Fibroblast of the aortic adventitia (primary cell): ENCODE measurements at regions not wholly inside any gene's neighbourhood (a gene's known extent, or its start where the extent isn't known, plus 50 kb on each side); places are given as distances from the start of the nearest gene placed in this dataset.

ENCODE experiments used
- DNase-seq: peaks from one replicate; pipeline ENCODE4 v3.0.0-alpha.2; 2010; ENCODE audit warnings: low read depth
- H3K4me3 ChIP-seq: 2 replicates; pipeline ENCODE4 v1.5.1; 2011; ENCODE audit warnings: low read depth, mild to moderate bottlenecking, control low read depth, low read length, moderate library complexity
- TF ChIP-seq, protein P1 (sequence below): IDR thresholded peaks from 2 replicates; pipeline ENCODE4 v1.5.1; 2011; ENCODE audit warnings: mild to moderate bottlenecking, low read length, control low read depth, inconsistent platforms; ENCODE audit not compliant: insufficient read depth

DNA sequence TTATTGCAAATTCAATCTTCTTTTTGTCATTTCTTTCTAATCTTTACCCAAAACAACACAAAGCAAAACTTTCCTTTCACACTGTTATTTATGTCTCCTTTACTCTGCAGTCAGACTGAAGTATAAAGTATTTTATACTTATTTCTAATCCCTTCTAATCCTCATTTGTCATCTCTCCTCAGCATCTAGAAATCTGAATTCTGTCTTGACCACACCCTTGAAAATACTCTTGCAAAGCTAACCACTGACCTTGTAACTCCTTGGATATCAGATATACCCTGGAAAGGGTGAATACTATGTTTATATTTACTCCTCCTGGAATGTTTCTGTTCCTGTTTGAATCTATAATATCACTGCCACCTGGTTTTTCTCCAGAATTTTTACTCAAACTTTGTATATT, 481.1 kb downstream of the ZNF385D start:
- no peak overlapping the region for H3K4me3 ChIP-seq
- TF ChIP-seq, protein P1, sequence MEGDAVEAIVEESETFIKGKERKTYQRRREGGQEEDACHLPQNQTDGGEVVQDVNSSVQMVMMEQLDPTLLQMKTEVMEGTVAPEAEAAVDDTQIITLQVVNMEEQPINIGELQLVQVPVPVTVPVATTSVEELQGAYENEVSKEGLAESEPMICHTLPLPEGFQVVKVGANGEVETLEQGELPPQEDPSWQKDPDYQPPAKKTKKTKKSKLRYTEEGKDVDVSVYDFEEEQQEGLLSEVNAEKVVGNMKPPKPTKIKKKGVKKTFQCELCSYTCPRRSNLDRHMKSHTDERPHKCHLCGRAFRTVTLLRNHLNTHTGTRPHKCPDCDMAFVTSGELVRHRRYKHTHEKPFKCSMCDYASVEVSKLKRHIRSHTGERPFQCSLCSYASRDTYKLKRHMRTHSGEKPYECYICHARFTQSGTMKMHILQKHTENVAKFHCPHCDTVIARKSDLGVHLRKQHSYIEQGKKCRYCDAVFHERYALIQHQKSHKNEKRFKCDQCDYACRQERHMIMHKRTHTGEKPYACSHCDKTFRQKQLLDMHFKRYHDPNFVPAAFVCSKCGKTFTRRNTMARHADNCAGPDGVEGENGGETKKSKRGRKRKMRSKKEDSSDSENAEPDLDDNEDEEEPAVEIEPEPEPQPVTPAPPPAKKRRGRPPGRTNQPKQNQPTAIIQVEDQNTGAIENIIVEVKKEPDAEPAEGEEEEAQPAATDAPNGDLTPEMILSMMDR = no peak
- no peak for DNase-seq

DNA sequence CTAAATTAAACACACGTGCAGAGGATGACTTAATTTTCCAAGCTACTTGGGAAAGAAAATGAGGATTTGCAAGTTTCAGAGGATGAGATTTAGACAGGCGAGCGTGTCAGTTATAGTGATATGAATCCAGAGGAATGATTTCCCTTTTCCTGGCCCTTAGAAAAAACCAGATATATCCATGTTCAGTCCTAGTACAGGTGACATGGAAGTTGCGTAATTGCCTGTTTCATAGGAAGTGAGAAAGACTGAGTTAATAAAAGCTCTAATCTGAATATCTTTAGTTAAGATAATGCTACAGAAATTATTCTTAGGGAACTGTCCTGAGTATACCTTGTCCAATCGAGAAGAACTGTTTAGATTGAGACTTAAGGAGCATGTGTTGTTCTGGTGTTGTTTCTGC, 490.5 kb downstream of the ZNF385D start:
- no peak for DNase-seq
- H3K4me3 ChIP-seq = no peak overlapping the region
- TF ChIP-seq, protein P1 = no peak

- no peak overlapping the region for H3K4me3 ChIP-seq
- TF ChIP-seq, protein P1 = no peak
- no peak for DNase-seq
Measured at GRCh38 chr3:21259896-21260295, 491.1 kb downstream of the ZNF385D start.

DNA sequence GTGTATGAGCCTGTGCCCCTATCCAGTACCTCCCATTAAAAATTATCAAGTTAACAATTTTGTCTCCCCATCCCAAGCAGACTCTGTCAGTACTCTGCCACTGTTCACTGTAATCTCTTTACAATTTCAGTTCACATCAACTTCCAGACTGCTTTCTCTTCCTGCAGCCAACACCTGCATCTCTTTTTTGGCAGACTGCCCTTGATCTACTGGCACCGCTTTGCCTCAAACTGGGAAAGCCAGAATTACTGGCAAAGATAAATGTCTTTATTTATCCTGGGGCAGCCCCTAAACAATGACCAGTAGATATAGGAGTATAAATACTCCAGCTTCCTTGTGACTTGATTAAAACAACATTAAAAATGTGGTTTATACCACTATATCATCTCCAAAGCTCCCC, 494.1 kb downstream of the ZNF385D start:
- DNase-seq = peak; percentile 59
- no peak overlapping the region for H3K4me3 ChIP-seq
- TF ChIP-seq, protein P1 = no peak

DNA sequence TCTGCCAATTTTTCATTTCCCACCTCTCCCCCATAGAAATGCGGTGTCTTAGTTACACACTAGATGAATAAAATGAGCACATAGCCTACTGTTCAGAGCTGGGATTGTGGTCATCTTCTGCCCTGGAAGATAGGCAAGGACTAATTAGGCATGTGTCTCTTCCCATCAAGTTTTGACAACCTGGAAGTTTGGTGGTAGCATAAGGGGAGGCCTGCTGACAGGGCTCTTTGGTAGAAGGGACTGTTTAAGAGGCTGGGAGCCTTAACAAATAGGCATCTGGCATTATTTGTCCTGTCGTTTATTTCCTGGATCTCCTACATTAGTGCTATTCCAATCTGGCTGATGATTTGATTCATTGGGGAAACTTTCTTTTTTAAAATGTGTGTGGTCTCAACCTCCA, 512.3 kb downstream of the ZNF385D start:
- TF ChIP-seq, protein P1 = no peak
- no peak for DNase-seq
- H3K4me3 ChIP-seq = no peak overlapping the region

- TF ChIP-seq, protein P1 = no peak
- no peak overlapping the region for H3K4me3 ChIP-seq
- peak; percentile 60 for DNase-seq
Measured at GRCh38 chr3:21237638-21238037, 513.4 kb downstream of the ZNF385D start.

GRCh38 chr3:21235491-21235890, 515.5 kb downstream of the ZNF385D start:
- TF ChIP-seq, protein P1 = no peak
- no peak for DNase-seq
- H3K4me3 ChIP-seq = no peak overlapping the region
